OCI-LY1 (cell line): ENCODE measurements at regions not wholly inside any gene's neighbourhood (a gene's known extent, or its start where the extent isn't known, plus 50 kb on each side); places are given as distances from the start of the nearest gene placed in this dataset.

Experiments
- H2AFZ ChIP-seq: fragments of 200-600 bp; sonication (generic), shearing (Covaris generic); 2 replicates; pipeline ENCODE4 v1.6.0; 2014; ENCODE audit warnings: antibody characterized with exemption, mild to moderate bottlenecking, low read length
- H3F3A ChIP-seq: fragments of 200-600 bp; sonication (generic), shearing (Covaris generic); 2 replicates; pipeline ENCODE4 v1.6.0; 2014; ENCODE audit warnings: mild to moderate bottlenecking, antibody characterized with exemption, low read length, moderate library complexity; ENCODE audit not compliant: insufficient read depth
- H3K27ac ChIP-seq: fragments of 200-600 bp; sonication (generic); 2 replicates; pipeline ENCODE4 v1.5.1; 2014; ENCODE audit warnings: low read length, mixed run types, mild to moderate bottlenecking, low read depth; ENCODE audit not compliant: poor library complexity, severe bottlenecking
- H3K27me3 ChIP-seq: fragments of 200-600 bp; sonication (generic); 2 replicates; pipeline ENCODE4 v1.6.0; 2014; ENCODE audit warnings: antibody characterized with exemption, mild to moderate bottlenecking, low read length, moderate library complexity; ENCODE audit not compliant: insufficient read depth
- H3K36me3 ChIP-seq: fragments of 200-600 bp; sonication (generic); 2 replicates; pipeline ENCODE4 v1.6.1; 2014; ENCODE audit warnings: mild to moderate bottlenecking, antibody characterized with exemption, low read length, moderate library complexity, mixed read lengths; ENCODE audit not compliant: insufficient read depth
- H3K4me1 ChIP-seq: fragments of 200-600 bp; sonication (generic); 2 replicates; pipeline ENCODE4 v1.5.1; 2014; ENCODE audit warnings: mild to moderate bottlenecking, low read length, moderate library complexity; ENCODE audit not compliant: insufficient read depth, severe bottlenecking
- H3K4me2 ChIP-seq: fragments of 200-600 bp; sonication (generic), shearing (Covaris generic); 2 replicates; pipeline ENCODE4 v1.6.1; 2014; ENCODE audit warnings: low read length
- H3K4me3 ChIP-seq: fragments of 200-600 bp; sonication (generic); 2 replicates; pipeline ENCODE4 v1.5.1; 2014; ENCODE audit warnings: low read length, low read depth, mild to moderate bottlenecking, mixed read lengths; ENCODE audit not compliant: poor library complexity, severe bottlenecking
- H3K79me2 ChIP-seq: fragments of 200-600 bp; shearing (Covaris generic); 2 replicates; pipeline ENCODE4 v1.6.1; 2016; ENCODE audit warnings: mixed run types, low read length, mixed read lengths; ENCODE audit not compliant: insufficient read depth
- H3K9ac ChIP-seq: fragments of 200-600 bp; sonication (generic), shearing (Covaris generic); 2 replicates; pipeline ENCODE4 v1.6.1; 2014; ENCODE audit warnings: mild to moderate bottlenecking, low read length, mixed read lengths
- H3K9me2 ChIP-seq: fragments of 200-600 bp; sonication (generic), shearing (Covaris generic); 2 replicates; pipeline ENCODE4 v1.6.1; 2014; ENCODE audit warnings: low read depth, mild to moderate bottlenecking, low read length, mixed read lengths
- H3K9me3 ChIP-seq: fragments of 200-600 bp; shearing (Covaris generic); 2 replicates; pipeline ENCODE4 v1.6.1; 2014; ENCODE audit warnings: low read length, mixed read lengths
- H4K20me1 ChIP-seq: fragments of 200-600 bp; sonication (generic), shearing (Covaris generic); 2 replicates; pipeline ENCODE4 v1.6.0; 2016; ENCODE audit warnings: mild to moderate bottlenecking, low read length; ENCODE audit not compliant: insufficient read depth
- CTCF ChIP-seq: fragments of 200-600 bp; sonication (generic), shearing (Covaris generic); IDR thresholded peaks from 2 replicates; pipeline ENCODE4 v1.5.1; 2017; ENCODE audit warnings: mild to moderate bottlenecking, antibody characterized with exemption, low read length, moderate library complexity, mixed read lengths
- EZH2 ChIP-seq: fragments of 200-600 bp; sonication (generic), shearing (Covaris generic); IDR thresholded peaks from 2 replicates; pipeline ENCODE4 v1.8.0; 2017; ENCODE audit warnings: borderline replicate concordance, mixed run types, mild to moderate bottlenecking, antibody characterized with exemption, low read length, moderate library complexity, mixed read lengths

- Histone ChIP-seq H3K79me2 (no peaks in the 10 kb centered on the region), H3K9me3 (no peaks in the 10 kb centered on the region), H2AFZ (no peak overlapping the region), H3K36me3 (no peaks in the 10 kb centered on the region), H3F3A (no peaks in the 10 kb centered on the region), H3K27ac (no peak overlapping the region), H3K4me1 (no peaks in the 10 kb centered on the region), H3K27me3 (peaks cover 4% of the 10 kb centered on the region; the same call in 1 of the 2 replicates), H3K4me2 (no peak overlapping the region), H3K4me3 (no peak overlapping the region), H3K9ac (no peak overlapping the region), H3K9me2 (no peaks in the 10 kb centered on the region), H4K20me1 (no peaks in the 10 kb centered on the region)
- no peak for TF ChIP-seq CTCF
- TF ChIP-seq EZH2, result no peak
These were observed 65.2 kb downstream of the SOX1 start for GRCh38 chr13:112132142-112132541.

GRCh38 chr13:112132619-112133018 is 65.7 kb downstream of the SOX1 start:
- TF ChIP-seq EZH2 (no peak), CTCF (no peak)
- Histone ChIP-seq H3K4me1 (no peaks in the 10 kb centered on the region), H3K27ac (no peak overlapping the region), H3K9me3 (no peaks in the 10 kb centered on the region), H4K20me1 (no peaks in the 10 kb centered on the region), H3F3A (no peaks in the 10 kb centered on the region), H3K36me3 (no peaks in the 10 kb centered on the region), H3K79me2 (no peaks in the 10 kb centered on the region), H3K4me3 (no peak overlapping the region), H3K27me3 (peaks cover 4% of the 10 kb centered on the region; the same call in 1 of the 2 replicates), H3K9me2 (no peaks in the 10 kb centered on the region), H2AFZ (no peak overlapping the region), H3K9ac (no peak overlapping the region), H3K4me2 (no peak overlapping the region)

DNA sequence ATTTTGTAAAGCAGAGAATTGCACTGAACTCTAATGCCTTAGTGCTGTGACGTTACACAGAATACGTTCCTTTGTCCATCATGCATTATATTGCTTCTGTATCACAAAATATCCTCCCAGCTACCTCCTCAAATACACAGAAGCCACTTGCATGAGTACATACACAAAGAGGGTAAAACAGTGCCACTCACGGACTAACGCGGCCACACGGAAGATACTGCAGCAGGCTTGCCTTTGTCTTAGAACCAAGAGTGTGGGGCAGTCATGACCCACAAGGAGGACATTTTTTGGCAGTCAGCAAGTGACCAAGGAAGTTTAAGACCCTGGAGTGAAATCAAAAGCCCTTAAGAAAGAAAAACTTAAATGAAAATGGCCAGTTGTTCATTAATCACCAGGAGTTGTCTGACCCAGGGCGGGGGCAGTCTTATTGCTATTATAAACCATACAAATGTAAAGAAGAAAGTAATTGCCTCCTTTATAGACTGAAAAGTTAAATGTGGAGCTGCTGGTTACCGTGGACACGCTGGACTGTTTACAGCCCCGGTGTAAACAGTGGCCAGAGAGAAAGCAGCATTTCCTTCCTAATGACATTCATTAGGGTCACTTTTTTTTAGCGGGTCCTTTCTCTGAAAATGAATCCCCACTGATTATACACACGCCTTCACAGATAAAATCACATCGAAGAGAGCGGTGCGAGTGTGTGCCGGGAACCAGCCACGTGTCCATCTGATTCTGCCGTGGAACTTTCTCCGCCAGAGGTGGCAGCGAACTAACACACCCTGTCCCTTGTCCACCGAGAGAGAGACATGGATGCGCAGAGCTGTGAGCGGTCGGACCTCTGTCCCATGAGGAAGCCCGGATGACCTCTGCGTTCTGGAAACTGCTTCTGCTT is 66.8 kb downstream of the SOX1 start:
- H3K4me2 ChIP-seq, result no peak overlapping the region
- H3K36me3 ChIP-seq, result no peaks in the 10 kb centered on the region
- H3K9me3 ChIP-seq, result no peaks in the 10 kb centered on the region
- H3F3A ChIP-seq, result no peaks in the 10 kb centered on the region
- no peak overlapping the region for H3K4me3 ChIP-seq
- peaks cover 4% of the 10 kb centered on the region; the same call in 1 of the 2 replicates for H3K27me3 ChIP-seq
- no peak overlapping the region for H3K27ac ChIP-seq
- no peaks in the 10 kb centered on the region for H3K9me2 ChIP-seq
- no peak overlapping the region for H2AFZ ChIP-seq
- H3K9ac ChIP-seq, result no peak overlapping the region
- H3K4me1 ChIP-seq, result no peaks in the 10 kb centered on the region
- no peak for TF ChIP-seq EZH2
- no peak for TF ChIP-seq CTCF
- no peaks in the 10 kb centered on the region for H3K79me2 ChIP-seq
- no peaks in the 10 kb centered on the region for H4K20me1 ChIP-seq
